H1 (cell line): ENCODE measurements at regions not wholly inside any gene's neighbourhood (a gene's known extent, or its start where the extent isn't known, plus 50 kb on each side); places are given as distances from the start of the nearest gene placed in this dataset.
A peak's percentile ranks its signal among the peaks of the same experiment; 100 is the strongest.

Experiments used
- CTCF ChIA-PET: fragments of 300-600 bp; sonication (Branson Sonifier 250); formaldehyde crosslinking; loops from one replicate; lab custom pipeline; 2021; ENCODE audit not compliant: partially characterized antibody; lab: Charles Lee
- POLR2A ChIA-PET: fragments of 300-600 bp; sonication (Branson Sonifier 250); formaldehyde crosslinking; loops from one replicate; lab custom pipeline; 2021; ENCODE audit warnings: inconsistent platforms; ENCODE audit not compliant: partially characterized antibody; lab: Charles Lee
- DNase-seq, 2 experiments: peaks; one replicate each; pipeline versions ENCODE4 v3.0.0 to v3.0.0-alpha.2; 2010 to 2022; ENCODE audit warnings: low spot score in 2 of 2, low read depth in 1 of 2, mixed read lengths in 1 of 2
- FAIRE-seq: peaks from 2 replicates; lab custom pipeline; 2011; peaks lifted over from hg19 to GRCh38; lab: Jason Lieb, UNC
- H2AFZ ChIP-seq: 2 replicates; pipeline ENCODE4 v1.8.1; 2012; ENCODE audit warnings: low read length, inconsistent platforms
- H2AK5ac ChIP-seq: 2 replicates; pipeline ENCODE4 v1.6.1; 2013; ENCODE audit warnings: low read depth, low read length
- H2BK120ac ChIP-seq: replicated peaks from 2 replicates; pipeline ENCODE3; 2013; ENCODE audit warnings: low read depth, low read length, inconsistent platforms
- H2BK12ac ChIP-seq: 2 replicates; pipeline ENCODE4 v1.6.1; 2013; ENCODE audit warnings: low read depth, low read length
- H2BK15ac ChIP-seq: 2 replicates; pipeline ENCODE4 v1.6.1; 2013; ENCODE audit warnings: low read length
- H2BK20ac ChIP-seq: 2 replicates; pipeline ENCODE4 v1.6.1; 2013; ENCODE audit warnings: low read length
- H2BK5ac ChIP-seq: 2 replicates; pipeline ENCODE4 v1.6.1; 2013; ENCODE audit warnings: low read depth, low read length
- H3K14ac ChIP-seq: 2 replicates; pipeline ENCODE4 v1.6.1; 2013; ENCODE audit warnings: inconsistent platforms; ENCODE audit not compliant: insufficient read length
- H3K18ac ChIP-seq: 2 replicates; pipeline ENCODE4 v1.6.1; 2013; ENCODE audit warnings: low read length; ENCODE audit errors: extremely low read depth
- H3K23ac ChIP-seq: 2 replicates; pipeline ENCODE4 v1.6.1; 2013; ENCODE audit warnings: inconsistent platforms; ENCODE audit not compliant: insufficient read length
- H3K23me2 ChIP-seq: 2 replicates; pipeline ENCODE4 v1.6.1; 2013; ENCODE audit warnings: low read depth, low read length
- H3K27ac ChIP-seq: 2 replicates; pipeline ENCODE4 v1.6.1; 2011; ENCODE audit warnings: low read depth, low read length, inconsistent platforms
- H3K27me3 ChIP-seq, 4 experiments: replicated peaks in 1 of 4; 1 replicate in 1 of 4; 2 replicates in 3 of 4; pipeline versions ENCODE4 v1.6.1 to v1.8.1; 2011 to 2013; ENCODE audit warnings: low read length in 3 of 4, mild to moderate bottlenecking in 3 of 4, inconsistent platforms in 2 of 4, mixed read lengths in 2 of 4, moderate library complexity in 1 of 4; ENCODE audit not compliant: control insufficient read depth in 3 of 4, insufficient read depth in 3 of 4; ENCODE audit errors: extremely low read depth in 1 of 4
- H3K36me3 ChIP-seq, 4 experiments: 2 replicates each; pipeline versions ENCODE4 v1.6.1 to v1.8.1; 2011 to 2013; ENCODE audit warnings: mild to moderate bottlenecking in 4 of 4, low read length in 3 of 4, moderate library complexity in 2 of 4, control low read depth in 1 of 4, inconsistent platforms in 1 of 4; ENCODE audit not compliant: insufficient read depth in 4 of 4, control insufficient read depth in 2 of 4
- H3K4ac ChIP-seq: replicated peaks from 2 replicates; pipeline ENCODE3; 2013; ENCODE audit warnings: low read length, low read depth, mixed read lengths, inconsistent platforms; ENCODE audit not compliant: insufficient read length
- H3K4me1 ChIP-seq, 4 experiments: replicated peaks in 1 of 4; 1 replicate in 1 of 4; 2 replicates in 3 of 4; pipeline versions ENCODE4 v1.6.1 to v1.8.1; 2011 to 2013; ENCODE audit warnings: low read length in 3 of 4, inconsistent platforms in 2 of 4, mixed read lengths in 1 of 4; ENCODE audit not compliant: insufficient read depth in 4 of 4, control insufficient read depth in 3 of 4
- H3K4me2 ChIP-seq, 2 experiments: 2 replicates each; pipeline versions ENCODE4 v1.6.1 to v1.8.1; 2011 to 2013; ENCODE audit warnings: low read depth in 2 of 2, low read length in 2 of 2, control low read depth in 1 of 2, inconsistent platforms in 1 of 2, mild to moderate bottlenecking in 1 of 2; ENCODE audit not compliant: insufficient read depth in 1 of 2
- H3K4me3 ChIP-seq, 4 experiments: fragments of 200-600, 300-600 bp in 1 of 4; sonication (generic), shearing (Covaris generic), sonication (Bioruptor Twin) in 1 of 4; 2 replicates each; pipeline versions ENCODE4 v1.5.1 to v1.8.1; 2011 to 2016; ENCODE audit warnings: low read length in 4 of 4, low read depth in 3 of 4, control low read depth in 2 of 4, inconsistent platforms in 2 of 4, mild to moderate bottlenecking in 2 of 4, mixed read lengths in 1 of 4, moderate library complexity in 1 of 4; ENCODE audit not compliant: insufficient read depth in 2 of 4; ENCODE audit errors: extremely low read depth in 1 of 4
- H3K56ac ChIP-seq: replicated peaks from 2 replicates; pipeline ENCODE3; 2013; ENCODE audit warnings: low read depth, mild to moderate bottlenecking, mixed read lengths, low read length, inconsistent platforms; ENCODE audit not compliant: insufficient read length
- H3K79me1 ChIP-seq: 2 replicates; pipeline ENCODE4 v1.6.1; 2013; ENCODE audit warnings: low read depth, low read length, control low read depth
- H3K79me2 ChIP-seq, 2 experiments: 2 replicates each; pipeline versions ENCODE4 v1.6.1 to v1.8.1; 2012 to 2013; ENCODE audit warnings: low read length in 2 of 2, mild to moderate bottlenecking in 2 of 2, inconsistent platforms in 1 of 2; ENCODE audit not compliant: insufficient read depth in 2 of 2, control insufficient read depth in 1 of 2
- H3K9ac ChIP-seq, 4 experiments: replicated peaks in 1 of 4; 1 replicate in 1 of 4; 2 replicates in 3 of 4; pipeline versions ENCODE4 v1.6.1 to v1.8.1; 2011 to 2013; ENCODE audit warnings: low read depth in 3 of 4, low read length in 3 of 4, control low read depth in 2 of 4, mild to moderate bottlenecking in 2 of 4, moderate library complexity in 2 of 4, inconsistent platforms in 1 of 4; ENCODE audit errors: extremely low read depth in 1 of 4
- H3K9me3 ChIP-seq, 2 experiments: 2 replicates each; pipeline versions ENCODE4 v1.6.1 to v1.8.1; 2012 to 2013; ENCODE audit warnings: mild to moderate bottlenecking in 2 of 2, moderate library complexity in 2 of 2, control low read depth in 1 of 2, inconsistent platforms in 1 of 2, low read depth in 1 of 2, low read length in 1 of 2, mixed read lengths in 1 of 2; ENCODE audit not compliant: insufficient read depth in 2 of 2
- H4K20me1 ChIP-seq, 2 experiments: replicated peaks in 1 of 2; 2 replicates each; pipeline versions ENCODE3 to v1.8.1; 2011 to 2013; ENCODE audit warnings: inconsistent platforms in 2 of 2, low read length in 2 of 2, mild to moderate bottlenecking in 1 of 2; ENCODE audit not compliant: insufficient read depth in 2 of 2, control insufficient read depth in 1 of 2
- H4K5ac ChIP-seq: 2 replicates; pipeline ENCODE4 v1.6.1; 2013; ENCODE audit warnings: low read length, low read depth, mixed read lengths, inconsistent platforms; ENCODE audit not compliant: insufficient read length
- H4K8ac ChIP-seq: 2 replicates; pipeline ENCODE4 v1.8.0; 2013; ENCODE audit warnings: mild to moderate bottlenecking, moderate library complexity, low read length, inconsistent platforms; ENCODE audit not compliant: insufficient read depth; ENCODE audit errors: extremely low read depth
- H4K91ac ChIP-seq: replicated peaks from 2 replicates; pipeline ENCODE3; 2013; ENCODE audit warnings: low read length, mixed read lengths, inconsistent platforms; ENCODE audit not compliant: insufficient read length
- BRCA1 ChIP-seq: IDR thresholded peaks from 2 replicates; pipeline ENCODE4 v1.6.1; 2012; ENCODE audit warnings: low read depth, low read length, improper control_type of control experiment
- HDAC2 ChIP-seq, 2 experiments: fragments of 300-600 bp in 1 of 2; sonication (generic) in 1 of 2; IDR thresholded peaks; 2 replicates each; pipeline ENCODE4 v1.6.1; 2011 to 2012; ENCODE audit warnings: low read depth in 2 of 2, low read length in 2 of 2, mild to moderate bottlenecking in 2 of 2, moderate library complexity in 2 of 2, borderline replicate concordance in 1 of 2, inconsistent platforms in 1 of 2
- KDM1A ChIP-seq: fragments of 200-600, 300-600 bp; sonication (generic); IDR thresholded peaks from 2 replicates; pipeline ENCODE4 v1.7.1; 2016; ENCODE audit warnings: mild to moderate bottlenecking, low read length, borderline replicate concordance
- SAP30 ChIP-seq: fragments of 300-600 bp; sonication (generic); IDR thresholded peaks from 2 replicates; pipeline ENCODE4 v1.7.1; 2012; ENCODE audit warnings: low read length, moderate library complexity, mild to moderate bottlenecking, inconsistent platforms; ENCODE audit not compliant: insufficient read depth, insufficient replicate concordance
- WGBS, 2 experiments: shearing (Covaris generic) in 1 of 2; methylation state at CpG; one replicate each; pipeline versions ENCODE4 v1.1.6 to v1.1.7; 2013 to 2015; ENCODE audit warnings: low lambda C conversion rate in 2 of 2, mixed read lengths in 2 of 2, inconsistent platforms in 1 of 2, low coverage in 1 of 2, missing lambda C conversion rate in 1 of 2; ENCODE audit not compliant: insufficient replicate concordance in 2 of 2, insufficient coverage in 1 of 2, insufficient read length in 1 of 2; ENCODE audit errors: extremely low coverage in 1 of 2, missing lambda C conversion rate in 1 of 2; 5-methylcytosine and 5-hydroxymethylcytosine counted together

DNA sequence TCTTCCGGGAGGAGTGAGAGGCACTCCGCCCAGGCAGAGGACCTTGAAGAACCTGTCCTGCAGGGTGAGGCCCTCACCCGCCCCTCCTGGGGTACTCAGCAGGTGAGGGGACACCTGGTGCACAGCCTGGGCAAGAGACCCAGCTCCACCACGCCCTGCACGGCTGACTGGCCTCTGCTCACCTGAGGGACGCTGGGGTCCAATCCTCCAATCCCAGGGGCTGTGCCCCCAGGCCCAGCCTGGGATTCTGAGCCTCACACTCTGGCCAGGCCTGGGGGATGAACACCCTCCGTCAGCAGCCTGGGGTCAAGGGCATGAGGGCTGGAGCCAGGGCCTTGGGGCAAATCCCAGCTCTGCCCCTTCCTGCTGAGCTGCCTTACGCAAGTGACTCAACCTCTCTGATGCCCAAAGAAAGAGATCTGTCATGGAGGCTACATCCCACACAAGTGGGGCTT lies 149.9 kb upstream of the PTPN1 start:
- POLR2A ChIA-PET: no interaction called here
- H3K4me2 ChIP-seq: no peak overlapping the region
- 92% methylated on average over 7 of the region's 8 CpGs; no CpG with 5 or more reads in 1 of the 2 experiments for WGBS, 2 experiments

More for the DNA sequence above, 149.9 kb upstream of the PTPN1 start:
- H3K4ac ChIP-seq: no peak overlapping the region
- no peak overlapping the region for H3K27ac ChIP-seq
- no peak overlapping the region for H3K9ac ChIP-seq
- H3K27me3 ChIP-seq: no peaks in the 10 kb centered on the region
- no peak overlapping the region for H2AFZ ChIP-seq
- no peaks in the 10 kb centered on the region for H3K23me2 ChIP-seq
- no peak overlapping the region for H2BK12ac ChIP-seq
- H2AK5ac ChIP-seq: no peak overlapping the region
- H3K23ac ChIP-seq: no peak overlapping the region
- no peaks in the 10 kb centered on the region for H3K9me3 ChIP-seq
- H2BK20ac ChIP-seq: 0 out of 2 replicates have a peak overlapping the region, but pooled peaks have one; percentile 48
- CTCF ChIA-PET: interaction anchor here (0.8 kb wide), 1 partner anchor 78 kb away, joined by 3 read pairs; no protein-coding TSS in a partner anchor
- H4K20me1 ChIP-seq: no peaks in the 10 kb centered on the region
- H3K79me1 ChIP-seq: no peaks in the 10 kb centered on the region
- H3K56ac ChIP-seq: no peak overlapping the region
- H4K91ac ChIP-seq: no peak overlapping the region
- no peak overlapping the region for H3K18ac ChIP-seq
- no peak overlapping the region for H2BK120ac ChIP-seq
- no peak overlapping the region for H4K8ac ChIP-seq
- no peak overlapping the region for H2BK15ac ChIP-seq
- no peak overlapping the region for H2BK5ac ChIP-seq
- no peak overlapping the region for H3K4me3 ChIP-seq
- peak; percentile 61; the same call in 1 of the 2 replicates for TF ChIP-seq KDM1A
- TF ChIP-seq SAP30: no peak
- no peak for TF ChIP-seq BRCA1
- TF ChIP-seq HDAC2 (IDR thresholded peaks at IDR 0.05; ENCODE audit: borderline replicate concordance in 1 of 2, low read depth in 2 of 2, low read length in 2 of 2): no peak
- no peaks in the 10 kb centered on the region for H3K79me2 ChIP-seq
- FAIRE-seq (no peak), DNase-seq (no peak)
- H3K4me1 ChIP-seq: no peaks in the 10 kb centered on the region; a peak in 2 of 7 replicates
- no peak overlapping the region for H3K14ac ChIP-seq
- H3K36me3 ChIP-seq: no peaks in the 10 kb centered on the region
- H4K5ac ChIP-seq: no peak overlapping the region
